Tibial nerve (tissue), 4 donors: ENCODE measurements at regions not wholly inside any gene's neighbourhood (a gene's known extent, or its start where the extent isn't known, plus 50 kb on each side); places are given as distances from the start of the nearest gene placed in this dataset.

ENCODE experiments used
- DNase-seq, 2 donors: peaks; one replicate each; pipeline ENCODE4 v3.0.0-alpha.2; 2019; ENCODE audit warnings: low spot score in 2 of 2
- H3K27ac ChIP-seq, 4 donors: fragments of 200-600 bp; sonication (generic) in 3 of 4; one replicate each; pipeline ENCODE4 v1.5.1; 2017 to 2019; ENCODE audit warnings: mild to moderate bottlenecking in 1 of 4
- H3K27me3 ChIP-seq, 2 donors: fragments of 200-600 bp; sonication (generic) in 1 of 2; one replicate each; pipeline versions ENCODE4 v1.5.1 to v1.6.0; 2017 to 2019
- H3K36me3 ChIP-seq, 3 donors: fragments of 200-600 bp; sonication (generic); one replicate each; pipeline ENCODE4 v1.5.1; 2018 to 2019
- H3K4me1 ChIP-seq, 4 donors: fragments of 200-600 bp; sonication (generic) in 3 of 4; one replicate each; pipeline ENCODE4 v1.5.1; 2017 to 2019
- H3K4me3 ChIP-seq, 4 donors: fragments of 200-600 bp; sonication (generic) in 3 of 4; one replicate each; pipeline ENCODE4 v1.5.1; 2017 to 2019; ENCODE audit warnings: mild to moderate bottlenecking in 1 of 4, moderate library complexity in 1 of 4
- H3K9me3 ChIP-seq, 4 donors: fragments of 200-600 bp; sonication (generic) in 3 of 4; one replicate each; pipeline ENCODE4 v1.5.1; 2017 to 2019
- EP300 ChIP-seq, 2 donors: sonication (generic); formaldehyde crosslinking; IDR thresholded peaks; one replicate each; pipeline ENCODE4 v1.6.1; 2017; ENCODE audit warnings: antibody characterized with exemption in 2 of 2, mild to moderate bottlenecking in 1 of 2
- POLR2A ChIP-seq, 2 donors: fragments of 450-650 bp; IDR thresholded peaks; one replicate each; pipeline ENCODE4 v1.6.1; 2017; ENCODE audit warnings: antibody characterized with exemption in 2 of 2, mild to moderate bottlenecking in 2 of 2, moderate library complexity in 2 of 2
- WGBS, 2 donors: methylation state at CpG; one replicate each; pipeline ENCODE4 v1.1.5; 2018; 5-methylcytosine and 5-hydroxymethylcytosine counted together
- TF ChIP-seq, protein P1 (sequence below), 5 experiments: fragments of 200-600 bp in 3 of 5; fragments of 450-650 bp in 2 of 5; sonication (generic) in 3 of 5; IDR thresholded peaks; one replicate each; pipeline ENCODE4 v1.5.1; 2016 to 2019; ENCODE audit warnings: antibody characterized with exemption in 5 of 5, mild to moderate bottlenecking in 3 of 5, moderate library complexity in 2 of 5

DNA sequence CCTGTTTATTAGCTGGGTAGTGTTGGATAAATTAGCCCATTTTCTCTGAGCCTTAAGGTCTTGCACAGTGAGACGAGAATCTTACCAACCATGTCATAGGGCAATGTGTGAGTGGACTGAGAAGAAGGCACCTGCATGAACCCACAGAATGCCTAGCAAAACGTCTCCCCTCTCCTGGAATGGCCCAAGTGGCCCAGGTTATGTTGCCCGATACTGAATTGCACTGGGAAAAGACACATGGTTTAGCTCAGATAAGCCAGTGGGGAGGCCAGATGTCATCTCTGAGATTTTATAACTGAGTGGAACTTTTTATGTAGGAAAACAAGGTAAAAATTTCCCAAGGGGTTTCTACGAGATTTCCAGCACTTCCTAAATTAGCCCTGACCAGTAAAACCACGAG, 104.7 kb upstream of the IKZF1 start:
- Histone ChIP-seq H3K27me3 (no peaks in the 10 kb centered on the region), H3K4me3 (no peak overlapping the region), H3K36me3 (no peaks in the 10 kb centered on the region), H3K27ac (no peak overlapping the region), H3K4me1 (peaks cover 0 to 1% (median 0%) of the 10 kb centered on the region in 4 donors), H3K9me3 (no peaks in the 10 kb centered on the region)
- no peak for TF ChIP-seq POLR2A (IDR thresholded peaks at IDR 0.05)
- TF ChIP-seq, protein P1, sequence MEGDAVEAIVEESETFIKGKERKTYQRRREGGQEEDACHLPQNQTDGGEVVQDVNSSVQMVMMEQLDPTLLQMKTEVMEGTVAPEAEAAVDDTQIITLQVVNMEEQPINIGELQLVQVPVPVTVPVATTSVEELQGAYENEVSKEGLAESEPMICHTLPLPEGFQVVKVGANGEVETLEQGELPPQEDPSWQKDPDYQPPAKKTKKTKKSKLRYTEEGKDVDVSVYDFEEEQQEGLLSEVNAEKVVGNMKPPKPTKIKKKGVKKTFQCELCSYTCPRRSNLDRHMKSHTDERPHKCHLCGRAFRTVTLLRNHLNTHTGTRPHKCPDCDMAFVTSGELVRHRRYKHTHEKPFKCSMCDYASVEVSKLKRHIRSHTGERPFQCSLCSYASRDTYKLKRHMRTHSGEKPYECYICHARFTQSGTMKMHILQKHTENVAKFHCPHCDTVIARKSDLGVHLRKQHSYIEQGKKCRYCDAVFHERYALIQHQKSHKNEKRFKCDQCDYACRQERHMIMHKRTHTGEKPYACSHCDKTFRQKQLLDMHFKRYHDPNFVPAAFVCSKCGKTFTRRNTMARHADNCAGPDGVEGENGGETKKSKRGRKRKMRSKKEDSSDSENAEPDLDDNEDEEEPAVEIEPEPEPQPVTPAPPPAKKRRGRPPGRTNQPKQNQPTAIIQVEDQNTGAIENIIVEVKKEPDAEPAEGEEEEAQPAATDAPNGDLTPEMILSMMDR (IDR thresholded peaks at IDR 0.05) = no peak
- no peak for TF ChIP-seq EP300 (IDR thresholded peaks at IDR 0.05)
- WGBS, 2 donors = 48 to 49% methylated on average over 5 of the region's 5 CpGs
- DNase-seq = no peak

DNA sequence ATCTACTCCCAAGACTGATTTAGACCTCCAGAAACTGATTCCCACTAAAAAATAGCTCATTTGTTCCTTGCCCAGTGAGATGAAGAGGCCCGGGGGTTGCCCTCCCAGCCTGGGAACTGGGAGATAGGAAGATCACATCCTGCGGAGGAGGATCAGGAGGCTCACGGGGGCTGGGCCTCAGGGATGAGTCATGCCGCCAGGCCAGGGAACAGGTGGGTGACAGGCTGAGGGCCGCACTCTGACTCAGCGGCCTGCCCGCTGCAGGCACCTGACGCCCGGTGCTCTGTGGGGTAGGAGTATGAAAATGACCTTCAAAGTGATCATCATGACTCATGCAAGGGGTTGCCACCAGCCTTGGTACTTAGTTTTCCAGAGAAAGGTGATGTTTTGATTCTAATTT, 104.5 kb upstream of the ZPBP start:
- no peaks in the 10 kb centered on the region for H3K9me3 ChIP-seq
- no peak for DNase-seq
- no peak overlapping the region for H3K27ac ChIP-seq
- H3K27me3 ChIP-seq = no peaks in the 10 kb centered on the region
- no peak for TF ChIP-seq POLR2A (IDR thresholded peaks at IDR 0.05)
- TF ChIP-seq, protein P1 (IDR thresholded peaks at IDR 0.05) = no peak
- no peak for TF ChIP-seq EP300 (IDR thresholded peaks at IDR 0.05)
- no peak overlapping the region for H3K4me3 ChIP-seq
- no peaks in the 10 kb centered on the region for H3K4me1 ChIP-seq
- WGBS, 2 donors = 77 to 85% methylated on average over 9 of the region's 9 CpGs
- no peaks in the 10 kb centered on the region for H3K36me3 ChIP-seq

DNA sequence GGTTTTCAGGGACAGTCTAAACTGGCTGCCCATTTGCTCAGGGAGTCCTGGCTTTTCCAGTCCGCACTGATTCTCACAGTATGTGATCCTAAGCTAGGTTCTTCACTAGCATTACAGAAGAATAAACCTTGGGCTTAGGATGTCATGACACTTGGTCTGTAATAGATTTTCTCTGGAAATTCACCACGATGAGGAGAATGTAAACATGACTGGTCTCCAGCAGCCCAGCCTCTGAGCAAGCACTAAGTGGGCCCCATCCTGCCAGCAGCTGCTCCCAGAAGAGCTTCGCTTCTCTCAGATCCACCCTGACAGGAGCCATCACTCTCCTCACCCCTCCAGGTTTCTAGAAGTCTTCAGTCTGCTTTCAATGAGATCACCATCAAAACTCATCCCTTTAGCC, 103.7 kb upstream of the ZPBP start:
- H3K4me1 ChIP-seq = no peaks in the 10 kb centered on the region
- H3K36me3 ChIP-seq = no peaks in the 10 kb centered on the region
- 62 to 82% methylated on average over 3 of the region's 3 CpGs for whole genome bisulfite sequencing, 2 donors
- no peak overlapping the region for H3K27ac ChIP-seq
- DNase-seq = no peak
- no peaks in the 10 kb centered on the region for H3K9me3 ChIP-seq
- no peaks in the 10 kb centered on the region for H3K27me3 ChIP-seq
- H3K4me3 ChIP-seq = no peak overlapping the region
- no peak for TF ChIP-seq EP300 (IDR thresholded peaks at IDR 0.05)
- TF ChIP-seq POLR2A (IDR thresholded peaks at IDR 0.05) = no peak
- TF ChIP-seq, protein P1 (IDR thresholded peaks at IDR 0.05) = no peak

DNA sequence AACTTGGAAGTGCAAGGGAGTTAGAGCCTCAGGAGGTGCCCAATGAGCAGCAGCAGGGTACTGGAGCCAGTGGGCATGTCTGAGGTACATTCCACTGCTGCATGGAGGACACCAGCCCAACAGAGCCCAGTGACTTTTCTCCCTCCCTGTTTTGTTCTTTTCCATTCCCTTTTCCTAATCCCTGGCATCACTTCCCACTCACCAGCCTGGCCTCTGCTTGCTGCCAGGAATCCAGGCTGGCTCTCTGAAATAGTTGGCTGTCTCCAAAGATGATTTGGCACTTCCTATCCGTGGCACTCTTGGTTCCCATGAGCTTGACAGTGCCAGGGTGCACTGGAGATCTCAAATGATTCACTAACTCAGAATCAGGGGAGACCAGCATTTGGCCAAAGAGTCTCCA, 97.7 kb upstream of the ZPBP start:
- DNase-seq = no peak
- no peaks in the 10 kb centered on the region for H3K9me3 ChIP-seq
- TF ChIP-seq EP300 (IDR thresholded peaks at IDR 0.05) = no peak
- TF ChIP-seq, protein P1 (IDR thresholded peaks at IDR 0.05) = no peak
- no peak for TF ChIP-seq POLR2A (IDR thresholded peaks at IDR 0.05)
- H3K4me3 ChIP-seq = no peak overlapping the region
- no peak overlapping the region for H3K27ac ChIP-seq
- H3K27me3 ChIP-seq = no peaks in the 10 kb centered on the region
- no peaks in the 10 kb centered on the region for H3K4me1 ChIP-seq
- WGBS, 2 donors = 23 to 30% methylated on average over 1 of the region's 1 CpG
- H3K36me3 ChIP-seq = no peaks in the 10 kb centered on the region

DNA sequence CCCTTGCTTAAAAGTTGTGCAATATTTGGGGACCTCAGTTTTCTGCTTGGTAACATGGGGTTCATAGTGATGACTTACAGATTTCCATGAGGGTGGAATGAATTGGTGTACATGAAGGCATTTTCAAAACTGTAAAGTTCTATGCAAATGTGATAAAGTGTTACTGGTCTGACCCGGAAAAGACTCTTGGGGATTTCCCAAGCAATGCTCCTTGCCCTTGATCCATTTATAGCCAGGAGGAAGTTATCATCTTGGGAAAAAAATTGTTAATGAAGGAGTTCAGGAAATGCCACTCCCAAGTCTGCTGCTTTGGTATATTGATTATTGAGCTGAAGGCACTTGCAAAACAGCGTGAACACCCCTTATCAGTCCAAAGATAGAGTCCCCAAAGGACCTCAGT, 96.3 kb upstream of the ZPBP start:
- no peak for TF ChIP-seq EP300 (IDR thresholded peaks at IDR 0.05)
- TF ChIP-seq, protein P1 (IDR thresholded peaks at IDR 0.05) = no peak
- no peak for TF ChIP-seq POLR2A (IDR thresholded peaks at IDR 0.05)
- 65 to 71% methylated on average over 2 of the region's 2 CpGs for WGBS, 2 donors
- H3K36me3 ChIP-seq = no peaks in the 10 kb centered on the region

More for the DNA sequence above, 96.3 kb upstream of the ZPBP start:
- Histone ChIP-seq H3K27ac (no peak overlapping the region), H3K9me3 (no peaks in the 10 kb centered on the region), H3K27me3 (no peaks in the 10 kb centered on the region), H3K4me3 (no peak overlapping the region), H3K4me1 (no peaks in the 10 kb centered on the region)
- no peak for DNase-seq
